Activated CD4-positive, alpha-beta memory T cell treated with anti-CD3 and anti-CD28 coated beads for 36 hours (primary cell): ENCODE measurements at regions not wholly inside any gene's neighbourhood (a gene's known extent, or its start where the extent isn't known, plus 50 kb on each side); places are given as distances from the start of the nearest gene placed in this dataset.
"Not testable (repeated sequence)": the region's sequence is repeated elsewhere in the genome, so short reads cannot be mapped to it uniquely, and the experiment has no call there.

Experiments used
- CTCF ChIA-PET: fragments of 350-600 bp; sonication (Branson Sonifier 250); formaldehyde crosslinking; loops from one replicate; lab custom pipeline; 2021; ENCODE audit warnings: antibody characterized with exemption, inconsistent platforms; lab: Charles Lee
- POLR2A ChIA-PET: fragments of 350-600 bp; sonication (Branson Sonifier 250); formaldehyde crosslinking; loops from one replicate; lab custom pipeline; 2021; ENCODE audit warnings: antibody characterized with exemption; lab: Charles Lee
- DNase-seq: peaks from one replicate; pipeline ENCODE4 v3.0.0-alpha.2; 2020
- H3K27ac Mint-ChIP-seq: one replicate; pipeline ENCODE4 v1.8.0; 2021; ENCODE audit warnings: mixed read lengths
- H3K27me3 Mint-ChIP-seq: one replicate; pipeline ENCODE4 v1.8.0; 2021; ENCODE audit warnings: mixed read lengths
- H3K36me3 Mint-ChIP-seq: one replicate; pipeline ENCODE4 v1.8.0; 2021; ENCODE audit warnings: mixed read lengths
- H3K4me1 Mint-ChIP-seq: one replicate; pipeline ENCODE4 v1.8.0; 2021; ENCODE audit warnings: low read depth, mixed read lengths
- H3K4me3 Mint-ChIP-seq: one replicate; pipeline ENCODE4 v1.8.0; 2021; ENCODE audit warnings: mild to moderate bottlenecking, mixed read lengths
- H3K9me3 Mint-ChIP-seq: one replicate; pipeline ENCODE4 v1.8.0; 2021; ENCODE audit warnings: mixed read lengths
- intact Hi-C: fragments of 100-400 bp; cut with micrococcal nuclease; formaldehyde crosslinking; loops from one replicate; pipeline ENCODE4 v1.15.1; 2023

GRCh38 chr15:23793191-23793680 is 106.1 kb upstream of the NDN start:
- H3K4me1 Mint-ChIP-seq: no peaks in the 10 kb centered on the region
- CTCF ChIA-PET: no interaction called here
- H3K9me3 Mint-ChIP-seq: peaks cover 14% of the 10 kb centered on the region

DNA sequence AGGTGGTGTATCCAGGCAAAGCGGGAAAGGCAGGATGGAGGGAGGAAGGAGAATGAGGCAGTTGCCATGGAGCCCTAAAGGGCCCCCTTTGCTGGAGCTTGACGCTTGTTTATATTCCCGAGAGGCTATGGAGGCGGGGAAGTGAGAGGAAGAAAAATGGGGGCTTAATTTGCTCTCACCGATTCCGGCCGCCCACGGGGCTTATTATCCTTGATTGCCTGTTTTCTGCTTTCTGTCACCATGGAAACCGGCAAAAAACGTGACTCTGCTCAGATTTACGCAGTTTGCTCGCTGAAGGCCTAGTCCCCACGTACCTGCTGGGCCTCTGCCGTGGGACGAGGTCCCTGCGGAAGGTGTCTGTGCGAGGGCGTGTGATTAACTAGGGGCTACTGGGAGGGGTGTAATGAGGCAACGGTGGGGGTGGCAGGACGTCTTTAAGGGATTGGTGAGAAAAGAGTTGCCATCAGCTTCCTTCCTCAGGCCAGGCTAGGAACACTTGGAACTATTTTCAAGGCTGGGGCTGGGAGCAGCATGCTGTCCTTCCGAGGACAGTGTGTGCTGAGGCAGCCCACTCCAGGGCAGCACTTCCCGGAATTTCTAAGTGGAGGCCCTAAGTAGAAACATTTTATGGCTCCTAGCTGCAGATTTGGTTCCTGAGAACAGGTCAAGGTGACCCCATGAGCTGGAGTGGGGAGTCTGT is 110.8 kb upstream of the NDN start:
- H3K4me1 Mint-ChIP-seq: no peaks in the 10 kb centered on the region
- CTCF ChIA-PET: no interaction called here
- peaks cover 25% of the 10 kb centered on the region for H3K9me3 Mint-ChIP-seq
- H3K36me3 Mint-ChIP-seq: no peaks in the 10 kb centered on the region
- intact Hi-C loops: no loop called here
- DNase-seq: no peak
- no peaks in the 10 kb centered on the region for H3K27me3 Mint-ChIP-seq
- H3K4me3 Mint-ChIP-seq: no peak overlapping the region
- POLR2A ChIA-PET: no interaction called here
- H3K27ac Mint-ChIP-seq: no peak overlapping the region

More at GRCh38 chr15:23793191-23793680, 106.1 kb upstream of the NDN start:
- Mint-ChIP-seq H3K27ac (no peak overlapping the region), H3K27me3 (no peaks in the 10 kb centered on the region), H3K4me3 (no peak overlapping the region), H3K36me3 (no peaks in the 10 kb centered on the region)
- intact Hi-C loops: no loop called here
- DNase-seq: no peak
- POLR2A ChIA-PET: no interaction called here

DNA sequence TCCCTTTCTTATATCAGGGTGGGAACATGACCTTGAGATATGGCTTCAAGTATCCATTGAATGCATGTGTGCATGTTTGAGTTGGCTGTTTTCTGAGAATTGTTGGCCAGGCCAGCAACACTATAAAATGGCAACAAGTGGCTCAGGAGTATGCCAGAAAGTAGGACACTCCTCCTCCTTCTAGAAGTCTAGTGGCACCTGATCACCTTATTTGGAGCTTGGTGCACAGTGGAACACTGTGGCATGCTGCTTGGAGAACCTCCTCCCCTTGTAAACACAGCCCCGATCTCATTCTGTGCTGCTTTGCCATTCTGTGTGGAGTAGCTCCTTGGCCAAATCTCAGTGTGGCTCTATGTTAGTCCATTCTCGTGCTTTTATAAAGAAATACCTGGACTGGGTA is 114.8 kb upstream of the NDN start:
- Mint-ChIP-seq H3K27ac (no peak overlapping the region), H3K9me3 (peaks cover 26% of the 10 kb centered on the region), H3K27me3 (no peaks in the 10 kb centered on the region), H3K36me3 (no peaks in the 10 kb centered on the region), H3K4me1 (no peaks in the 10 kb centered on the region), H3K4me3 (no peak overlapping the region)
- ChIA-PET CTCF (no interaction called here), POLR2A (no interaction called here)
- intact Hi-C loops: no loop called here
- DNase-seq: no peak

- DNase-seq, POLR2A ChIA-PET, H3K27ac Mint-ChIP-seq, H3K4me3 Mint-ChIP-seq, intact Hi-C loops, H3K36me3 Mint-ChIP-seq, H3K27me3 Mint-ChIP-seq, H3K4me1 Mint-ChIP-seq, CTCF ChIA-PET: not testable (repeated sequence)
- H3K9me3 Mint-ChIP-seq: peaks cover 22% of the 10 kb centered on the region
These were observed 115.9 kb upstream of the NDN start for GRCh38 chr15:23802896-23803435.

DNA sequence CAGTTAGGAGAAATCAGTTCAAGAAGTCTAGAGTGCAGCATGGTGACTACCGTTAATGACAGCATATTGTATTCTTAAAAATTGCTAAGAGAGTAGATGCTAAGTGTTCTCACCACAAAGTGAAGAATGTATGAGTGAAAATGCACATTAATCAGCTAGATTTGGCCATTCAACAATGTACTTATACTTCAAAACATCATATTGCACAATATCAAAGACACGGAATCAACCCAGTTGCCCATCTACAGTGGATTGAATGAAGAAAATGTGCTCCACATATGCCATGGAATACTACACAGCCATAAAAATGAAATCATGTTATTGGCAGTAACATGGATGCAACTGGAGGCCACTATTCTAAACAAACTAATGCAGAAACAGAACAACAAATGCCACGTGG is 119.9 kb upstream of the NDN start:
- Mint-ChIP-seq H3K36me3 (no peaks in the 10 kb centered on the region), H3K9me3 (peaks cover 17% of the 10 kb centered on the region), H3K27me3 (no peaks in the 10 kb centered on the region), H3K4me1 (no peaks in the 10 kb centered on the region), H3K27ac (no peak overlapping the region), H3K4me3 (no peak overlapping the region)
- DNase-seq: no peak
- intact Hi-C loops: no loop called here
- POLR2A ChIA-PET: no interaction called here
- CTCF ChIA-PET: no interaction called here

- Mint-ChIP-seq H3K4me3 (no peak overlapping the region), H3K27me3 (no peaks in the 10 kb centered on the region), H3K27ac (no peak overlapping the region), H3K4me1 (no peaks in the 10 kb centered on the region), H3K9me3 (peaks cover 10% of the 10 kb centered on the region), H3K36me3 (no peaks in the 10 kb centered on the region)
- intact Hi-C loops: no loop called here
- CTCF ChIA-PET: no interaction called here
- no peak for DNase-seq
- POLR2A ChIA-PET: no interaction called here
These were observed 136.4 kb upstream of the NDN start for GRCh38 chr15:23823508-23823907.

DNA sequence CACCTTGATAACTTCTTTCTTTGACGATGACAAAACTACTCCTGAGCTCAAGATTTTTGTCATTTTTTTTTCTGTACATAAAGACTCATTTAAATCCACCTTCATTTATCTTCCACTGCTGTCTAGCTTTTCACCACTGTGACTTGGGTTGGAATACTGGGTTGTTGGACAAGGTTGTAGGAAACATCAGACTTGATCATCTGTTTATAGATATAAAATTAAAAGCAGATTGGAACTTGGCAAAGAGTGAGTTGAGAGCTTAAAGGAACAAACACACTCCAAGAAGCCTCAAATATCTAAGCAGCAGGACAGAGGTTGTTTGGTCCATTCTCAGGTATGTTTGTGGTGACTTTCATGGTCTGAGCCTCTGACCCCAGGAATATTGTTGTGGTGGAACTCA is 141.7 kb upstream of the NDN start:
- Mint-ChIP-seq H3K27me3 (no peaks in the 10 kb centered on the region), H3K9me3 (peaks cover 5% of the 10 kb centered on the region), H3K27ac (no peak overlapping the region), H3K36me3 (no peaks in the 10 kb centered on the region), H3K4me3 (no peak overlapping the region), H3K4me1 (no peaks in the 10 kb centered on the region)
- DNase-seq: no peak
- POLR2A ChIA-PET: no interaction called here
- CTCF ChIA-PET: no interaction called here
- intact Hi-C loops: no loop called here

DNA sequence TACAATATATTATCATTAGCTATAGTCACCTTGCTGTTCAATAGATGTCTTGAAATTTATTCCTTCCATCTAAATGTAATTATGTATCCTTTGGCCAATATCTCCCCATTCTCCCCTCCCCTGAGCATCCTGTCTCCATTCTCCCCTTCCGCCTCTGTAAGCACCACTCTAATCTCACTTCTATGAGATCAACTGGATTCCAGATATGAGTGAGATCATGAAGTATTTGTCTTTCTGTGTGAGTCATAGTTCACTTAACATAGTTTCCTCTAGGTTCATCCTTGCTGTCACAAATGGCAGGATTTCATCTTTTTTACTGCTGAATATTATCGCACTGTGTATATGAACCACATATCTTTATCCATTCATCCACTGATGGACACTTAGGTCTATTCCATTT is 148.8 kb upstream of the NDN start:
- Mint-ChIP-seq H3K36me3 (no peaks in the 10 kb centered on the region), H3K4me3 (no peak overlapping the region), H3K27ac (no peak overlapping the region), H3K4me1 (no peaks in the 10 kb centered on the region), H3K27me3 (no peaks in the 10 kb centered on the region), H3K9me3 (peaks cover 18% of the 10 kb centered on the region)
- POLR2A ChIA-PET: no interaction called here
- CTCF ChIA-PET: no interaction called here
- no peak for DNase-seq
- intact Hi-C loops: no loop called here

- ChIA-PET POLR2A (no interaction called here), CTCF (no interaction called here)
- H3K4me3 Mint-ChIP-seq: no peak overlapping the region
- H3K9me3 Mint-ChIP-seq: peaks cover 23% of the 10 kb centered on the region
- no peaks in the 10 kb centered on the region for H3K4me1 Mint-ChIP-seq
- no peak for DNase-seq
- no peak overlapping the region for H3K27ac Mint-ChIP-seq
- intact Hi-C loops: no loop called here
- H3K36me3 Mint-ChIP-seq: no peaks in the 10 kb centered on the region
- no peaks in the 10 kb centered on the region for H3K27me3 Mint-ChIP-seq
These were observed 152.9 kb upstream of the NDN start for GRCh38 chr15:23839893-23840474.

DNA sequence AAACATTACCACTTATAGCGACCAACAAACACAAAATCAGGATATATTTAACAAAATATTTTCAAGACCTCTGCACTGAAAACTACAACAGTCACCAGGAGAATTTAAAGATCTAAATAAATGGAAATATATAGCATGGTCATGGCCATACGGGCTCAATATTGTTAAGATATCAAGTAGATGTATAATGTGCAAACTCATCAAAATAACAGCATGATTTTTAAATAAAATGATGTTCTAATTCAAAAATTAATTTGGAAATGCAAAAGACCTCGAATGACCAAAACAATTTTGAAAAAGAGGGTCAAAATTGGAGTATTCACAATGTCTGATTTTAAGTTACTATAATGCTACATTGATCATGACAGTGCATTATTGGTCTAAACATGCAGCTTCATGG is 159.1 kb upstream of the NDN start:
- Mint-ChIP-seq H3K27ac (no peak overlapping the region), H3K4me3 (no peak overlapping the region), H3K27me3 (no peaks in the 10 kb centered on the region), H3K36me3 (no peaks in the 10 kb centered on the region), H3K9me3 (peaks cover 20% of the 10 kb centered on the region), H3K4me1 (no peaks in the 10 kb centered on the region)
- no peak for DNase-seq
- CTCF ChIA-PET: no interaction called here
- intact Hi-C loops: no loop called here
- POLR2A ChIA-PET: no interaction called here

DNA sequence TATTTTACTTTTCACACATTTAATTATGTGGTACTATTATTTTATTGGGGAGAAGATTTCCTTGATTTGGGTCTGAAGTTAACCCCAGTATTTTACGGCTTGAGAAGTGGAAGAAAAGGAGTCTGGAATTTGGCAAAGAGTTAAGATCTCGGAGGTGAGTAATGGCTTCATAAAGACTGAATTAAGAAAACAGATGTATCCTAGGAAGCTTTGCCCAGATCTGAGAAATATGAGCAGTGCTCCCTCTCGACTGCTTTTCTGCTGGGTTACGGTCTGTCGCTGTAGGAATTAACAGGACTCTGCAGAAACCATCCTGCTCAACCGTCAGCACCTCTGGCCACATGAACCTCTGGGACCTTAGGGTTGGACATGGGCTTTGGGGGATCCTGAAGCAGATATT is 163.6 kb upstream of the NDN start:
- DNase-seq: no peak
- no peak overlapping the region for H3K4me3 Mint-ChIP-seq
- ChIA-PET POLR2A (no interaction called here), CTCF (no interaction called here)
- H3K36me3 Mint-ChIP-seq: no peaks in the 10 kb centered on the region
- no peaks in the 10 kb centered on the region for H3K4me1 Mint-ChIP-seq
- intact Hi-C loops: no loop called here
- peaks cover 6% of the 10 kb centered on the region for H3K9me3 Mint-ChIP-seq
- H3K27ac Mint-ChIP-seq: no peak overlapping the region
- no peaks in the 10 kb centered on the region for H3K27me3 Mint-ChIP-seq

DNA sequence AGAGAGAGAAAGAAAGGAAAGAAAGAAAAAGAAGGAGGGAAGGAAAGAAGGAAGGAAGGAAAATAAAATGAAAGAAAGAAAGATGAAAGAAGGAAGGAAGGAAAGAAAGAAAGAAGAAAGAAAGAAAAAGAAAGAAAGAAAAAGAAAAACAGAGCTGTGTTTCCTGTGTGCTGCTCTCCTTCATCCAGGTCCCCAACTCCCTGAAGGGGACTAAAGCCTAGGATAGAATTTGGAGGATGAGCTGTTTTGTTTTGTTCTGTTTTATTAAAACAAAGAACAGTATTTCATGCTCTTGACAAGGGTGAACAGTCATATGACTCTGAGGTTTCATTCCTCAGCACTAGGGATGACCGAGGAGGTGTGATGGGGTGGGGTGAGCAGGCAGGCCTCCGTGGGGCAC is 164.8 kb upstream of the NDN start:
- intact Hi-C loops: no loop called here
- no peak overlapping the region for H3K27ac Mint-ChIP-seq
- POLR2A ChIA-PET: no interaction called here
- H3K4me1 Mint-ChIP-seq: no peaks in the 10 kb centered on the region
- no peak overlapping the region for H3K4me3 Mint-ChIP-seq
- CTCF ChIA-PET: no interaction called here
- DNase-seq: no peak
- H3K36me3 Mint-ChIP-seq: no peaks in the 10 kb centered on the region
- peaks cover 6% of the 10 kb centered on the region for H3K9me3 Mint-ChIP-seq
- H3K27me3 Mint-ChIP-seq: no peaks in the 10 kb centered on the region

DNA sequence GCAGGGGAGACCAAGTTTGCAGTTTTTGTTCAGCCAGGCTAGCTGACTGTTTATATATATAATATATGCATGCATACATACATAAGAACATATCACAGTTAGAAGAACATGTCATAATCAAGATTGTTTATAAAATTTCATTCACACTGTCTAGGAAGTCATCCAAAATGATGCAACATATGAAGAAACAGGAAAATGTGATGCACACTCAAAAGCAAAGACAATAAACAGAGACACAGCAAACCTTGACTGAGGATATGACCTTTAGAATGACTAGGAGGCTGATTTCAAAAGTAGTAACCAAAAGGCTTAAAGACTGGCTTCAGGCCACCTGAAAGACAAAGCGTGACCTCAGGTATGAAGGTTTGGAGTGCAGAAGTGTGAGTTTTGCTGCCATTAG is 166.2 kb upstream of the NDN start:
- peaks cover 5% of the 10 kb centered on the region for H3K9me3 Mint-ChIP-seq
- H3K36me3 Mint-ChIP-seq: no peaks in the 10 kb centered on the region
- DNase-seq: no peak
- no peak overlapping the region for H3K27ac Mint-ChIP-seq
- POLR2A ChIA-PET: no interaction called here
- peaks cover 2% of the 10 kb centered on the region for H3K27me3 Mint-ChIP-seq
- intact Hi-C loops: no loop called here
- CTCF ChIA-PET: no interaction called here
- no peaks in the 10 kb centered on the region for H3K4me1 Mint-ChIP-seq
- H3K4me3 Mint-ChIP-seq: no peak overlapping the region
